Transverse colon (tissue), 4 donors: ENCODE measurements at regions not wholly inside any gene's neighbourhood (a gene's known extent, or its start where the extent isn't known, plus 50 kb on each side); places are given as distances from the start of the nearest gene placed in this dataset.

Experiments
- DNase-seq: peaks from one replicate; pipeline ENCODE4 v3.0.0-alpha.2; 2019
- H3K27ac ChIP-seq, 4 donors: fragments of 200-600 bp; sonication (generic); 2 replicates each; pipeline ENCODE4 v1.5.1; 2016 to 2018; ENCODE audit warnings: inconsistent platforms in 4 of 4
- H3K27me3 ChIP-seq: fragments of 200-600 bp; sonication (generic); 2 replicates; pipeline ENCODE4 v1.5.1; 2017; ENCODE audit warnings: inconsistent platforms
- H3K36me3 ChIP-seq, 4 donors: fragments of 200-600 bp; sonication (generic); 2 replicates each; pipeline ENCODE4 v1.5.1; 2017 to 2019; ENCODE audit warnings: inconsistent platforms in 4 of 4
- H3K4me1 ChIP-seq, 4 donors: fragments of 200-600 bp; sonication (generic); 2 replicates each; pipeline ENCODE4 v1.5.1; 2017 to 2020; ENCODE audit warnings: inconsistent platforms in 4 of 4
- H3K4me3 ChIP-seq, 4 donors: fragments of 200-600 bp; sonication (generic); 1 replicate in 1 of 4; 2 replicates in 3 of 4; pipeline versions ENCODE4 v1.5.1 to v1.6.1; 2017 to 2019; ENCODE audit warnings: inconsistent platforms in 4 of 4
- H3K9me3 ChIP-seq, 2 donors: fragments of 200-600 bp; sonication (generic); 2 replicates each; pipeline ENCODE4 v1.5.1; 2017 to 2019; ENCODE audit warnings: inconsistent platforms in 2 of 2
- EP300 ChIP-seq: sonication (generic); formaldehyde crosslinking; IDR thresholded peaks from one replicate; pipeline ENCODE4 v1.6.1; 2017; ENCODE audit warnings: antibody characterized with exemption, low read depth
- POLR2A ChIP-seq: fragments of 450-650 bp; IDR thresholded peaks from one replicate; pipeline ENCODE4 v1.6.1; 2016; ENCODE audit warnings: antibody characterized with exemption, mild to moderate bottlenecking, moderate library complexity
- POLR2AphosphoS5 ChIP-seq, 3 donors: sonication (generic); formaldehyde crosslinking; IDR thresholded peaks; one replicate each; pipeline ENCODE4 v1.6.1; 2016; ENCODE audit warnings: antibody characterized with exemption in 3 of 3
- WGBS, 2 donors: methylation state at CpG; one replicate each; pipeline ENCODE4 v1.1.5; 2018; ENCODE audit warnings: low coverage in 1 of 2; 5-methylcytosine and 5-hydroxymethylcytosine counted together
- in situ Hi-C, 4 donors: fragments of 200-750 bp; cut with MboI; loops; one replicate each; pipeline versions ENCODE4 v1.15.0 to v1.15.1; 2017; ENCODE audit warnings: low sequenced_read_pairs in 3 of 4, low pct_ligation_motif_present in 1 of 4, low pct_unique_long_range_greater_than_20kb in 1 of 4
- intact Hi-C: fragments of 100-400 bp; cut with DNase I; formaldehyde crosslinking; loops from one replicate; pipeline ENCODE4 v1.15.1; 2023; ENCODE audit warnings: low total_unique reads
- TF ChIP-seq, protein P1 (sequence below), 5 experiments: fragments of 200-600 bp in 3 of 5; fragments of 450-650 bp in 2 of 5; sonication (generic) in 3 of 5; IDR thresholded peaks; 1 replicate in 2 of 5; 2 replicates in 3 of 5; pipeline ENCODE4 v1.5.1; 2016 to 2017; ENCODE audit warnings: antibody characterized with exemption in 5 of 5, inconsistent platforms in 3 of 5, mild to moderate bottlenecking in 2 of 5, moderate library complexity in 1 of 5

DNA sequence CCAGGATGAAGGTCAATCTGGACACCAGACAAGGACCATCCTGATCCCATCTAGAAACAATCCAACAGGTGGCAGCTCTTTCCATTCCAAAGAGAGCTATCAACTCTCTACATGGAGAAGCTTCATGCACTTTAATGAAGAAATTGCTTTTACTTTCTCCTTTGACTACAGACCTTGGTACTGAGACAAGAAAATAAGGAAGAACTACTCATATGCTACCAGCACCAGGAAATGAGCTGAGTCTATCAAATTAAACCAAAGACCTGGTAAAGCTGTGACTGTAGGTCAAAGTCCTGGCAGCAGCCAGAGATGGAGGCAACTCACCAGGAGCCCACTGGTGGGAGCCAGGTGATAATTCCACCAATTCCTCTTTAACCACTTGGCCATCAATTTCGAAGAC is 64.3 kb upstream of the LRRC8B start:
- DNase-seq = no peak
- Histone ChIP-seq H3K27me3 (no peaks in the 10 kb centered on the region), H3K36me3 (no peaks in the 10 kb centered on the region), H3K4me1 (no peaks in the 10 kb centered on the region), H3K4me3 (no peak overlapping the region), H3K27ac (no peak overlapping the region), H3K9me3 (no peaks in the 10 kb centered on the region)
- in situ Hi-C loops (no loop called here), intact Hi-C loops (no loop called here)
- TF ChIP-seq POLR2A (no peak), EP300 (no peak), POLR2AphosphoS5 (IDR thresholded peaks at IDR 0.05) (no peak)
- TF ChIP-seq, protein P1, sequence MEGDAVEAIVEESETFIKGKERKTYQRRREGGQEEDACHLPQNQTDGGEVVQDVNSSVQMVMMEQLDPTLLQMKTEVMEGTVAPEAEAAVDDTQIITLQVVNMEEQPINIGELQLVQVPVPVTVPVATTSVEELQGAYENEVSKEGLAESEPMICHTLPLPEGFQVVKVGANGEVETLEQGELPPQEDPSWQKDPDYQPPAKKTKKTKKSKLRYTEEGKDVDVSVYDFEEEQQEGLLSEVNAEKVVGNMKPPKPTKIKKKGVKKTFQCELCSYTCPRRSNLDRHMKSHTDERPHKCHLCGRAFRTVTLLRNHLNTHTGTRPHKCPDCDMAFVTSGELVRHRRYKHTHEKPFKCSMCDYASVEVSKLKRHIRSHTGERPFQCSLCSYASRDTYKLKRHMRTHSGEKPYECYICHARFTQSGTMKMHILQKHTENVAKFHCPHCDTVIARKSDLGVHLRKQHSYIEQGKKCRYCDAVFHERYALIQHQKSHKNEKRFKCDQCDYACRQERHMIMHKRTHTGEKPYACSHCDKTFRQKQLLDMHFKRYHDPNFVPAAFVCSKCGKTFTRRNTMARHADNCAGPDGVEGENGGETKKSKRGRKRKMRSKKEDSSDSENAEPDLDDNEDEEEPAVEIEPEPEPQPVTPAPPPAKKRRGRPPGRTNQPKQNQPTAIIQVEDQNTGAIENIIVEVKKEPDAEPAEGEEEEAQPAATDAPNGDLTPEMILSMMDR (IDR thresholded peaks at IDR 0.05) = no peak
- WGBS, 2 donors = 94% methylated on average over 1 of the region's 1 CpG; no CpG with 5 or more reads in 1 of the 2 donors

DNA sequence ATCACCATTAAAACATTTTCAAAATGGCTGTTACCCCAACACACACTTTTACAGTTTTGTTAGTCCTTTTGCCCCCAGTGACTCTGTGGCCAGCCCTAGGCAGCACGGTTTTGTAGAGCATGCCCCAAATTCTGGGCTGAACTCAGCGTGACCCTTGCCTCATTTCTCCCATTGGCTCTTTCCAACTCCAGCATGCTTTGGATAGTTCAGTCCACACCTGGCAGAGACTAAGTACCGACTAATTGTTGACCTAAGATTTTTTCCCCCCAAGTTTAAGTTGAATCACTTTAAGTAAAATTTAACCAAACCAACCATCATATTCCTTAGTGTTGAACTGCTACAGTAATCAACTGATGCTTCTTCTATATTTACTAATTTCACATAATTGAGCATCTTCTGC is 62.4 kb upstream of the LRRC8B start:
- no peak for DNase-seq
- in situ Hi-C loops (no loop called here), intact Hi-C loops (no loop called here)
- Histone ChIP-seq H3K27me3 (no peaks in the 10 kb centered on the region), H3K4me1 (no peaks in the 10 kb centered on the region), H3K4me3 (no peak overlapping the region), H3K9me3 (no peaks in the 10 kb centered on the region), H3K27ac (no peak overlapping the region), H3K36me3 (no peaks in the 10 kb centered on the region)
- WGBS, 2 donors = 70 to 96% methylated on average over 2 to 3 of the region's 3 CpGs
- TF ChIP-seq POLR2A (no peak), POLR2AphosphoS5 (IDR thresholded peaks at IDR 0.05) (no peak), EP300 (no peak)
- TF ChIP-seq, protein P1 (IDR thresholded peaks at IDR 0.05) = no peak

GRCh38 chr1:89464008-89464407 is 60.6 kb upstream of the LRRC8B start:
- WGBS, 2 donors = 0 to 36% methylated on average over 1 to 2 of the region's 2 CpGs
- Histone ChIP-seq H3K27me3 (no peaks in the 10 kb centered on the region), H3K9me3 (no peaks in the 10 kb centered on the region), H3K27ac (no peak overlapping the region), H3K4me1 (no peaks in the 10 kb centered on the region), H3K36me3 (no peaks in the 10 kb centered on the region), H3K4me3 (no peak overlapping the region)
- TF ChIP-seq, protein P1 (IDR thresholded peaks at IDR 0.05) = no peak
- TF ChIP-seq POLR2A (no peak), POLR2AphosphoS5 (IDR thresholded peaks at IDR 0.05) (no peak), EP300 (no peak)
- intact Hi-C loops = no loop called here
- DNase-seq = no peak
- in situ Hi-C loops = no loop called here

- intact Hi-C loops = no loop called here
- H3K36me3 ChIP-seq = no peaks in the 10 kb centered on the region
- no peak for DNase-seq
These were observed 59.4 kb upstream of the LRRC8B start for GRCh38 chr1:89465201-89465600.

More at GRCh38 chr1:89465201-89465600, 59.4 kb upstream of the LRRC8B start:
- no peak overlapping the region for H3K27ac ChIP-seq
- H3K9me3 ChIP-seq = no peaks in the 10 kb centered on the region
- no peak overlapping the region for H3K4me3 ChIP-seq
- no peaks in the 10 kb centered on the region for H3K27me3 ChIP-seq
- in situ Hi-C loops = no loop called here
- 88% methylated on average over 1 of the region's 1 CpG; no CpG with 5 or more reads in 1 of the 2 donors for WGBS, 2 donors
- H3K4me1 ChIP-seq = no peaks in the 10 kb centered on the region
- no peak for TF ChIP-seq POLR2A
- TF ChIP-seq, protein P1 (IDR thresholded peaks at IDR 0.05) = no peak
- no peak for TF ChIP-seq POLR2AphosphoS5 (IDR thresholded peaks at IDR 0.05)
- TF ChIP-seq EP300 = no peak
